ENCODE measurements at regions not wholly inside any gene's neighbourhood (a gene's known extent, or its start where the extent isn't known, plus 50 kb on each side); places are given as distances from the start of the nearest gene placed in this dataset.

GRCh38 chr3:11917051-11917450 lies 70.4 kb upstream of the TAMM41 start:
- no peak for DNase-seq (ENCODE audit: low spot score)

GRCh38 chr3:11919390-11919789 lies 72.7 kb upstream of the TAMM41 start:
- no peak for DNase-seq (ENCODE audit: low spot score)

- no peak for DNase-seq (ENCODE audit: low spot score)
Measured at GRCh38 chr3:11924518-11924917, 77.8 kb upstream of the TAMM41 start.

- DNase-seq (ENCODE audit: low spot score), result no peak
Measured at GRCh38 chr3:11928381-11928780, 75.8 kb upstream of the SYN2 start.

GRCh38 chr3:11929531-11929930 lies 74.7 kb upstream of the SYN2 start:
- no peak for DNase-seq (ENCODE audit: low spot score)

GRCh38 chr3:11930084-11930483 lies 74.1 kb upstream of the SYN2 start:
- DNase-seq (ENCODE audit: low spot score), result no peak

GRCh38 chr3:11932636-11933035 lies 71.6 kb upstream of the SYN2 start:
- no peak for DNase-seq (ENCODE audit: low spot score)

- DNase-seq (ENCODE audit: low spot score), result no peak
Measured at GRCh38 chr3:11933529-11933928, 70.7 kb upstream of the SYN2 start.

GRCh38 chr3:11944052-11944673 lies 60.0 kb upstream of the SYN2 start:
- peak; percentile 69 for DNase-seq (ENCODE audit: low spot score)

GRCh38 chr3:11948331-11948730 lies 55.9 kb upstream of the SYN2 start:
- no peak for DNase-seq (ENCODE audit: low spot score)

- DNase-seq (ENCODE audit: low spot score), result no peak
Measured at GRCh38 chr3:11948866-11949265, 55.3 kb upstream of the SYN2 start.

- DNase-seq (ENCODE audit: low spot score), result no peak
Measured at GRCh38 chr3:11949351-11949750, 54.8 kb upstream of the SYN2 start.

- no peak for DNase-seq (ENCODE audit: low spot score)
Measured at GRCh38 chr3:11950576-11950975, 53.6 kb upstream of the SYN2 start.

GRCh38 chr3:11953350-11953749 lies 50.8 kb upstream of the SYN2 start:
- no peak for DNase-seq (ENCODE audit: low spot score)

- no peak for DNase-seq (ENCODE audit: low spot score)
Measured at GRCh38 chr3:11953778-11954177, 50.4 kb upstream of the SYN2 start.

- no peak for DNase-seq (ENCODE audit: low spot score)
Measured at GRCh38 chr3:11954312-11954934, 49.8 kb upstream of the SYN2 start.

Data from RKO (cell line).